ENCODE measurements at regions not wholly inside any gene's neighbourhood (a gene's known extent, or its start where the extent isn't known, plus 50 kb on each side); places are given as distances from the start of the nearest gene placed in this dataset.

DNA sequence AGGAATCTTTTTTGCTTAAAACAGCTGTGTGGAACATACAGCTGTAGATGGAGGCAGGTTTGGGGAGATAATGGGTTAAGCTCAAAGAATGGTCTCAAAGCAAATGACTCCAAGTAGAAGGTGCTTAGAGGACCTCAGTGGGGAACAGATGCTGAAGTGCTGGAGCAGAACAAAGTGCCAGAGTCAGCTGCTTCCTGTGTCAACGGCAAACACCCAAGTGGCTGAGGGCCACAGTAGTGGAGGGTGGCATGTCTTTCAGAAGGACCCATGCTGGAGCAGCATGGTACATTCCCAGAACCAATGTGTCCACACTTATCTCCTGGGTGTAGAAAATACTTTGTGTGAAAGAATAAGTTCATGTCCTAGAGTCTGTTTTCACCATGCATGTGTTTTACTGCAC lies 197.5 kb downstream of the CCNG2 start:
- H3K36me3 Mint-ChIP-seq (ENCODE audit: insufficient read depth, unreplicated experiment), result no peaks in the 10 kb centered on the region
- Histone ChIP-seq H3K4me3 (ENCODE audit: low read depth, low read length) (no peak overlapping the region), H3K27me3 (replicated peaks; ENCODE audit: control insufficient read depth, insufficient read depth, low read length) (no peaks in the 10 kb centered on the region), H3K4me1 (no peaks in the 10 kb centered on the region), H3K36me3 (ENCODE audit: control insufficient read depth, insufficient read depth, low read length) (no peaks in the 10 kb centered on the region), H3K9me3 (no peaks in the 10 kb centered on the region; the same call in 1 of the 2 replicates)
- ChIA-PET POLR2A (no interaction called here), CTCF (no interaction called here)
- H3K4me1 Mint-ChIP-seq (ENCODE audit: low read depth, unreplicated experiment), result no peaks in the 10 kb centered on the region
- intact Hi-C loops (cut with micrococcal nuclease; ENCODE audit: unreplicated experiment), result no loop called here
- H3K27ac Mint-ChIP-seq (ENCODE audit: unreplicated experiment), result no peak overlapping the region
- no peaks in the 10 kb centered on the region for H3K9me3 Mint-ChIP-seq (ENCODE audit: unreplicated experiment)
- TF ChIP-seq, protein P1, sequence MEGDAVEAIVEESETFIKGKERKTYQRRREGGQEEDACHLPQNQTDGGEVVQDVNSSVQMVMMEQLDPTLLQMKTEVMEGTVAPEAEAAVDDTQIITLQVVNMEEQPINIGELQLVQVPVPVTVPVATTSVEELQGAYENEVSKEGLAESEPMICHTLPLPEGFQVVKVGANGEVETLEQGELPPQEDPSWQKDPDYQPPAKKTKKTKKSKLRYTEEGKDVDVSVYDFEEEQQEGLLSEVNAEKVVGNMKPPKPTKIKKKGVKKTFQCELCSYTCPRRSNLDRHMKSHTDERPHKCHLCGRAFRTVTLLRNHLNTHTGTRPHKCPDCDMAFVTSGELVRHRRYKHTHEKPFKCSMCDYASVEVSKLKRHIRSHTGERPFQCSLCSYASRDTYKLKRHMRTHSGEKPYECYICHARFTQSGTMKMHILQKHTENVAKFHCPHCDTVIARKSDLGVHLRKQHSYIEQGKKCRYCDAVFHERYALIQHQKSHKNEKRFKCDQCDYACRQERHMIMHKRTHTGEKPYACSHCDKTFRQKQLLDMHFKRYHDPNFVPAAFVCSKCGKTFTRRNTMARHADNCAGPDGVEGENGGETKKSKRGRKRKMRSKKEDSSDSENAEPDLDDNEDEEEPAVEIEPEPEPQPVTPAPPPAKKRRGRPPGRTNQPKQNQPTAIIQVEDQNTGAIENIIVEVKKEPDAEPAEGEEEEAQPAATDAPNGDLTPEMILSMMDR (IDR thresholded peaks at IDR 0.05; ENCODE audit: insufficient read depth in 1 of 2, low read depth in 1 of 2, low read length in 1 of 2, severe bottlenecking in 1 of 2, unreplicated experiment in 1 of 2), result no peak
- BruUV-seq (replicated peaks), result no TSS peak
- H3K27me3 Mint-ChIP-seq (ENCODE audit: insufficient read depth, unreplicated experiment), result no peaks in the 10 kb centered on the region
- H3K4me3 Mint-ChIP-seq (ENCODE audit: unreplicated experiment), result no peak overlapping the region
- DNase-seq, result no peak

DNA sequence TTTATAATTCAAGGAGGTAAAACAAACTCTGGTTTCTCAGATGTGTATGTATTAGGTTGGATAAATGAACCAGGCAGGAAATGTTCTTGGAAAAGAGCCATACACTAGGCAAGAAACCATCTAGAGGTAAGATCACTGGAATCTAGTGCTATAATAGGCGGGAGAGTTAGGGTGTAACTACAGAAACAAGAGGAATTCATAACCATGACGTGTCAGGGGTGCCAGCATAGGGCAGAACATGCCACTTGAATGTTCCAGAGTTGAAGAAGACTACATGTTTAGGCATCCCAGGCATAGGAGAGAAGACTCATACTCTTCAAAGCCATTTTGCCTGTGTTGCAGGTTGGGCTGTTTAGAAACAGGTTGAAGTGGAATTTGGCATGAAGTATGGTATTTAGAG lies 198.7 kb downstream of the CCNG2 start:
- Mint-ChIP-seq H3K27ac (ENCODE audit: unreplicated experiment) (no peak overlapping the region), H3K4me1 (ENCODE audit: low read depth, unreplicated experiment) (no peaks in the 10 kb centered on the region), H3K36me3 (ENCODE audit: insufficient read depth, unreplicated experiment) (no peaks in the 10 kb centered on the region), H3K9me3 (ENCODE audit: unreplicated experiment) (no peaks in the 10 kb centered on the region), H3K4me3 (ENCODE audit: unreplicated experiment) (no peak overlapping the region), H3K27me3 (ENCODE audit: insufficient read depth, unreplicated experiment) (no peaks in the 10 kb centered on the region)
- TF ChIP-seq, protein P1 (IDR thresholded peaks at IDR 0.05; ENCODE audit: insufficient read depth in 1 of 2, low read depth in 1 of 2, low read length in 1 of 2, severe bottlenecking in 1 of 2, unreplicated experiment in 1 of 2), result no peak
- no TSS peak for BruUV-seq (replicated peaks)
- Histone ChIP-seq H3K36me3 (ENCODE audit: control insufficient read depth, insufficient read depth, low read length) (no peaks in the 10 kb centered on the region), H3K4me3 (ENCODE audit: low read depth, low read length) (no peak overlapping the region), H3K9me3 (no peaks in the 10 kb centered on the region; the same call in 1 of the 2 replicates), H3K27me3 (replicated peaks; ENCODE audit: control insufficient read depth, insufficient read depth, low read length) (no peaks in the 10 kb centered on the region), H3K4me1 (no peaks in the 10 kb centered on the region)
- ChIA-PET POLR2A (no interaction called here), CTCF (interaction anchor here (0.7 kb wide), 1 partner anchor 33 kb away, joined by 9 read pairs; no protein-coding TSS in a partner anchor)
- DNase-seq, result no peak
- intact Hi-C loops (cut with micrococcal nuclease; ENCODE audit: unreplicated experiment), result no loop called here

DNA sequence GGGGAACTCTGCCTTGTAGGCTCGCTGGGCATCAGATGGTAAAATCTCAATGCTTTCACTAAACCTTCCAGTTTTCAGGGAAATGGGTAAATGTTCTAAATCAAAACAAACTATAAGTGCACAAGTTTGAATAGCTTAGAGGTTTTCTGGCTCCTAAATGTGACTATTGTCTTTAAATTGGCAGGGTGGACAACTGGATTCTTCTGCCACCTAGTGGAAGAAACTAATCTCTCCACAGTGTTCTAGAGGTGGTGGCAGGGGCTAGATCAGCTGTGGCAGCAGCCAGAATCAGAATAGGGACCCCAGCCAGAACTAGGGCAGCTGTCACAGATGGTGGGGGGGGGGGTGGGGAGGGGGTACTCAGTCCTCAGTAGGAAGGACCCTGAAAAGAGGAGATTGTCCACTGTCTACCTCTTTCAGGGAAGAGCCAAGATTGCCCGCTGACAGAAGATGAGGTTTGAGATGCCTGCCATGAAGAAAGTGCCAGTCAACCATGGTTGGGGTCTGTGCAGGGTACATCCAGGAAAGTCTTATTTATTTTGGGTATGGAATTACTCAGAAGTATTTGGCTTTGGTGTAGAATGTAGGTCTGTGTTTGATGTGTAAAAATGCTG lies 201.4 kb downstream of the CCNG2 start:
- Mint-ChIP-seq H3K4me1 (ENCODE audit: low read depth, unreplicated experiment) (no peaks in the 10 kb centered on the region), H3K4me3 (ENCODE audit: unreplicated experiment) (no peak overlapping the region), H3K27ac (ENCODE audit: unreplicated experiment) (no peak overlapping the region), H3K27me3 (ENCODE audit: insufficient read depth, unreplicated experiment) (no peaks in the 10 kb centered on the region), H3K9me3 (ENCODE audit: unreplicated experiment) (no peaks in the 10 kb centered on the region), H3K36me3 (ENCODE audit: insufficient read depth, unreplicated experiment) (no peaks in the 10 kb centered on the region)
- H3K9me3 ChIP-seq, result no peaks in the 10 kb centered on the region; the same call in 1 of the 2 replicates
- ChIA-PET POLR2A (interaction anchor here (0.6 kb wide), 1 partner anchor 11 kb away, joined by 5 read pairs; no protein-coding TSS in a partner anchor), CTCF (interaction anchor here (0.6 to 1.9 kb wide), 16 partner anchors 8 to 286 kb away, joined by 3 to 14 read pairs (median 3); no protein-coding TSS in a partner anchor)
- H3K36me3 ChIP-seq (ENCODE audit: control insufficient read depth, insufficient read depth, low read length), result no peaks in the 10 kb centered on the region
- no TSS peak for BruUV-seq (replicated peaks)
- H3K4me1 ChIP-seq, result no peaks in the 10 kb centered on the region
- peak in 1 of 2 experiments; percentile 47 for DNase-seq
- no peaks in the 10 kb centered on the region for H3K27me3 ChIP-seq (replicated peaks; ENCODE audit: control insufficient read depth, insufficient read depth, low read length)
- intact Hi-C loops (cut with micrococcal nuclease; ENCODE audit: unreplicated experiment), result loop anchor here (1.0 to 2.0 kb wide), 2 partner anchors 50 to 118 kb away; no protein-coding TSS in a partner anchor
- H3K4me3 ChIP-seq (ENCODE audit: low read depth, low read length), result no peak overlapping the region
- TF ChIP-seq, protein P1 (IDR thresholded peaks at IDR 0.05; ENCODE audit: insufficient read depth in 1 of 2, low read depth in 1 of 2, low read length in 1 of 2, severe bottlenecking in 1 of 2, unreplicated experiment in 1 of 2), result peak; percentile 51 to 55
